ENCODE measurements at regions not wholly inside any gene's neighbourhood (a gene's known extent, or its start where the extent isn't known, plus 50 kb on each side); places are given as distances from the start of the nearest gene placed in this dataset.

DNA sequence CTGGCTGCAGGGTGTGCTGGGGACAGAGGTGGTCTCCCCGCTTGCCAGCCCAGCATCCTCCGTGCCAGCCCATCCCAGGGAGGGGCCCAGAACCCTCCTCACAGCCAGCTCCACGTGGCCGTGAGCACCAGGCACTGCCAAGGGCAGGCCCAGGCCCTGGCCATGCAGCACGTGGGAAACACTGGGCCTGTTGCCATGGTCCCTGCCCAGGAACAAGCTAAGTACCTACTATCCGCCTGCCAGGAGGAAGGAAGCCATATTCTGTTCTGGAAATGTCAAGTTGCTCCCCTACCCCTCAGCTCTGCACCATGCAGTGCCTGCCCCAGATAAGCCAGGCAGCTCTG is 250.6 kb downstream of the CYP26B1 start:
- no peak for TF ChIP-seq CTCF (IDR thresholded peaks at IDR 0.05; ENCODE audit: insufficient read depth, low read length)
- no peak for TF ChIP-seq POLR2AphosphoS5 (IDR thresholded peaks at IDR 0.05; ENCODE audit: low read depth)
- TF ChIP-seq REST (IDR thresholded peaks at IDR 0.05; ENCODE audit: insufficient replicate concordance, low read depth) = no peak
- TF ChIP-seq SPI1 (IDR thresholded peaks at IDR 0.05; ENCODE audit: borderline replicate concordance, low read depth) = no peak
- no peak for TF ChIP-seq GABPA (IDR thresholded peaks at IDR 0.05; ENCODE audit: low read depth)

All from HL-60 (cell line).